Medulla oblongata (tissue), 1 donor: ENCODE measurements at regions not wholly inside any gene's neighbourhood (a gene's known extent, or its start where the extent isn't known, plus 50 kb on each side); places are given as distances from the start of the nearest gene placed in this dataset.
"Not testable (repeated sequence)": the region's sequence is repeated elsewhere in the genome, so short reads cannot be mapped to it uniquely, and the experiment has no call there.

Experiments used
- DNase-seq: peaks from one replicate; pipeline ENCODE4 v3.0.0-alpha.2; 2015; ENCODE audit errors: extremely low spot score

DNA sequence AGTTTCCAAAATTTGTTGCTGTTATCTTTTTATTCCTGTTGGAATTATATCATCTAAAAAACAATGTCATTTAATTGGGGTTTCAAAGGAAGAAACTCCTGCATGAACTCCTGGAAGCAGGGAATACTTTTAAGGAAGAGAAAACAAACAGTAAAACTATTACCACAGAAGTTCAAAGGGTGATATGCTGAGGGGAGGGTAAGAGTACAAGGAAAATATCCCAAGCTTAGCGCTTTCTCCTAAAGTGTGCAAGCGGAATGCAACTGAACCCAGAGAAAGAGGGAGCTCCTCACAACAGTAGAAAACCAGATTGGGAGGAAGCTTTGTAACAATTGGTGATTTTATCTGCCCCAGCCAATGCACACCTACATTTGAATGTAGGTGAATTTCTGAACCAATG, 175.1 kb downstream of the NUFIP1 start:
- no peak for DNase-seq

- DNase-seq, result no peak
Observed at GRCh38 chr13:44812818-44813217, 176.5 kb downstream of the NUFIP1 start.

DNA sequence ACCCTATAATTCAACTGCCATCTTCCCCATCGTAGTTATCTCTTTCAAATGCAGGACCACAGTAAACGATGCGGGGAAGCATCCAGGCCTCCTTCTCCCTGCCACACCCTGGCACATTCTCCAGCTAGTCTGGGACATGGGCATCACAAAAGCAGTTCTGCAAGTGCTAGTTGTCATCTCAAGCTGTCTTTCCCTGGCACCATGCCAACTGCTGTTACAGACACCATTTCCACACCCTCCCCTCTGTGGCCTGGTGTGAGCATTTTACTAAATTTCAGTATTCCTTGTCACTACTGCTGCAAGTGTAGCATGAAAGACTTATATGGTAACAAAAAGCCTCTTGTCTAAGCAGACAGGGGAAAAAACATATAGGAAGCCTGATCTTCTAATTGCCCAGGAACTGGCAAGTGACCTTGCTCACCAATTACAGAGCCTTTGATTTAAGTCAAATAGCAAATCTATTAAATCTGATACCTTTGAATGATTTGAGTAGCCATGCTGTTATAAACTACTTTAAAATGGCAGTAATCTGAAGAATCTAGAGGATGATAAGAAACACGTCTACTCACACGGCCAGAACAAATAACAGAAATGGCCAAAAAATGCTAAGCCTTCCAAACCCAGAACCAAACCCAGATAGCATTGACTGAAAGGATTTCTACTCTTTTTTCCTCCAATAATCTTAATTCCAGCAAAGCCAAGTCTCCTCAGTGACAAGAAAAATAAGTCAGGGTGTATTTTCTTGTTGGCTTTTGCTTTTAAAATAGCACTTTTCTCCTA, 179.0 kb downstream of the NUFIP1 start:
- DNase-seq, result peak; percentile 5

GRCh38 chr13:44809190-44809589, 180.1 kb downstream of the NUFIP1 start:
- no peak for DNase-seq

GRCh38 chr13:44808185-44808584, 181.1 kb downstream of the NUFIP1 start:
- DNase-seq, result no peak

DNA sequence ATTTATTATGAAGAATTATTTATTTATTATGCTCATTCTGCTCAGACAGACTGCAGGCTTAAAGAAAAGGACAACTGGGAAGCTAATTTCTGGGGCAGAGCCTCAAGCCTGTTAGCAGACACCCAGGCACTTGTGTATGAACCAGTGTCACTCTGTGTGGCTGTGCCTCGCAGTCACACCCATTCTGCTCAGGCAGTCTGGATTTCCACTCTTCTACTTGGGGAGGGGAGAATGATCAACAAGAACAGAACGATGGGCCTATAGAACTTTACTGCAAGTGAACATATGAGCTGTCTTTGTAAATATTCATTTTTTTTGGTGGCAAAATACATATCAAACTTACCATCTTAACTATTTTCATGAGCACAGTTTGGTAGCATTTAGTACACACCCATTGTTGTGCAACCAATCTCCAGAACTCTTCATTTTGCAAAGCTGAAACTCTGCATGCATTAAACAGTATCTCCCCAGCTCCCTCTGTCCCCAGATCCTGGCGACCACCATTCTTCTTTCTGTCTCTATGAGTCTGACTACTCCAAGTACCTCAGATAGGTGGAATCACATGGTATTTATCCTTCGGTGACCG, 181.7 kb downstream of the NUFIP1 start:
- DNase-seq, result no peak

DNA sequence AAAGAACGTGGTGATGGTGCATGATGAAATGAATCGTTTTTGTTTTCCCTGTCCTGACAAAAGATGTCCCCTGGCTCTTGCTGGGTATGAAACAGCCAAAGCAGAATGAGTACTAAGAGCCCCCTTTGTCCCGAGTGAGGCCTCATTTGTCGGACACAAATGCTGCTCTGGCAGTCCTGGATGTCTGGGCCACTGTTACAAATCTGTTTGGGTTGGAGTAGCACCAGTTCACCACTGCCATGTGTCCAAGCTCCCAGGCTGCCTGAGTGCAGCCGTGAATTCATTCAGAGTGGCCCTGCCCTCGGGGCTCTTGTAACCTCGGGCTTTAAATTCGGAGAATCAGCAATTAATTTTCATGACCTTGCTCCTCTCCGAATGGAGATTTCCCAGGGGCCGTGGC, 182.4 kb downstream of the NUFIP1 start:
- DNase-seq, result peak; percentile 49

DNA sequence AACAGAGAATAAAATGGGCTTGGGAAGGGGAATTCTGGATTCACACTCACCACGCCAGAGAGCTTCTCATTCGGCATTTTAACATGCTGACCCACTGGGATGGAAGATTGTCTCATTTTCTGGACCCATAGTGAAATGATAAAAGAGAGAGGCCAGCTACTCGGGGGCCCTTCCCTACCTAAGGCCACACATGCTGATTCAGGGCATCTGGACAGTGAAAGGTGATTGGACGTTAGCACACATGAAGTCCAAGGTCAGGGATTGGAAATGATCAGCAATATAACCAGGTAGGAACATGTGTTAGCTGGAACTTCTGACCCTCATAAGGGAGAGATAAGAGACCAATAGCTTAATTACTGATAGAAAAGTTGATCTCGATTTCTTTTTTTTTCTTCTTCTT, 183.7 kb downstream of the NUFIP1 start:
- DNase-seq, result no peak

DNA sequence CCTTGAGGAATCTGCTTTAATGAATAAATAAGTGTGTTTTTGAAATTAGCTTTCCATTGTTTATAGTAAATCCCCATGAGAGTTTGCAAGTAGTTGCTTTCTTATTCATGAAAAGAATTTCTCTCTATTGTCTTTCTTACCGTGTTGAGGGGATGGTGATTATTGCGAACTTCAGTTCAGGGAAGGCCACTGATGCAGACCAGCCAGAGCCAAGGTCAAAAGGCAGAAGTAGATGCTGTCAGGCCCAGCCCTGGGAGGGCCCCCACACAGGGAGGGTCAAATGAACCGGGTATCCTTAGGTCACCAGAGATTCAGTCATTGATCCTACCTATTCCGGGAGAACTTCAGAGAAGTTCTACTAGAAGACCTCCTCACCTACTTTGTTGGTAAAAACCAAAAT, 185.9 kb downstream of the NUFIP1 start:
- DNase-seq, result no peak

DNA sequence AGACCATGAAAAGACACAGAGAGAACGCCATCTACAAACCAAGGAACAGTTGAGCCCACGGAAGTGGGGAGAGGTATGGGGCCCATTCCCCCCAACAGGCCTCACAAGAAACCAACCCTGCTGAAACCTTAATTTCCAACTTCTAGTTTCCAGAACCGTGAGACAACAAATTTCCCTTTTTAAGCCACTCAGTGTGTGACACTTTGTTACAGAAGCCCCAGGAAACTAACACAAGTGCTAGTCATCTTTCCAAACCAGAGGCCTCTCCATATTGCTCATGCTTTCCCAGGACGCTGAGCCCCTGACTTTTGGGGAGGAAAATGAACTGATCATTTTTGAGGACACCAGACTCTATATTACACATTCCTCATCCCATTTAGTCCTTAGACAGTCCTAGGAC, 186.8 kb downstream of the NUFIP1 start:
- no peak for DNase-seq

GRCh38 chr13:44801990-44802389, 187.3 kb downstream of the NUFIP1 start:
- DNase-seq, result no peak

- DNase-seq, result no peak
Observed at GRCh38 chr13:44800626-44801025, 188.6 kb downstream of the NUFIP1 start.

DNA sequence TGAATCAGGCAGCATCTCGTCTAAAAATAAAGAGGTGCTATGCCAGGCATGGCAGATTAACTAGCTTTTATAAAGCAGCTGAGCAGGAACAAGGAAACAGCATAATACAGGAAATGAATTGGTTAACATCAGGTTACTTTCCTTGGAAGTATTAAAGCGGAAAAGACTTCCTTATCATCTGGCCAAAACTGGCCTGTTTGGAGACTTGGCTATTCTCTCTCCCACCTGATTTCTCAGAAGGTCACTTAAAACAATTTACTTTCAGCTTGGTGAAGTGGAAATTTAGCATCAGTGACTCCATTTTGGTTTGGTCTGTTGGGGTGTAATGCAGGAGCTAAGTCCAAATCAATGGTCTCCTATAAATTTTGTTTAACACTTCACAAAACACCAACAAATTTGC, 191.6 kb downstream of the NUFIP1 start:
- DNase-seq, result no peak

DNA sequence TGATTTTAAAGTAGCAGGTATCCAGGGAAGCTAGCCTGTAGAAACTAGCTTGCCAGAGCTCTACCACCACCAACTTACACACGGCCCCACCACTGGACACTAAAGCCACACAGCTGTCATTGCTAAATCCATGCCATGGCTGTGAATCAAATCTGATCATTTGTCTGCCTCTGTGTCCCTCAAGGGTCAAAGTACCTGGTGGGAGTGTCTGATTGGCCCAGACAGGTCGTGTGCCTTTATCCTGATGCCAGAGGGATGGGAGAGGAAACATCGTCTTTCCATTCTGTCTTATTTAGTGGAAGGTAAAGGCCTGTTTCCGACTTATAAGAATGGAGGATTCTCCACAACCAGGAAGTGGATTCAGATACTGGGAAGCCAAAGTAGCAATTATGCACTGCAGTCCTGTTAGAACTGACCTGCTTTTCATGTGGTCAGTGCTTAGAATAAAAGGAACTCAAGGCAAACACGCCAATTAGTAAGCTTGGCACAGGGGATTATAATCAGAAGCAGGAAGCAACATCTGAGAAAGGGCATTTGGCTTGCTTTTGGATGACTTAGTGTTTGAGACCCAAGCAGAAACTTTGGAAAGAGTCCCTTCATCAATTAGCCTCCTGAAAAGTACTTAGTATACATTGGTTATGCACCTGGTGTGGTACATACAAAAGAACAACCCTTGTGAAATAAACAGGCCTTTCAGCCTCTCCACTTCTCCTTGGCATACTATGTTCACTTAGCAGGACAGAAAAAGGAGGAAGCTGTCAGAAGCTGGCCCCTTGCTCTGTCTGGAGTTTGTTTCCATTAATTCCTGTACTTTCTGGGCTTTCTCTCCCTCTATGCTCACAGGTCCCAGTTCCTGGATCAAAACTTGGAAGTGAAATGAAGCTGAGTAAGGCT, 192.4 kb downstream of the NUFIP1 start:
- DNase-seq, result peak; percentile 7

DNA sequence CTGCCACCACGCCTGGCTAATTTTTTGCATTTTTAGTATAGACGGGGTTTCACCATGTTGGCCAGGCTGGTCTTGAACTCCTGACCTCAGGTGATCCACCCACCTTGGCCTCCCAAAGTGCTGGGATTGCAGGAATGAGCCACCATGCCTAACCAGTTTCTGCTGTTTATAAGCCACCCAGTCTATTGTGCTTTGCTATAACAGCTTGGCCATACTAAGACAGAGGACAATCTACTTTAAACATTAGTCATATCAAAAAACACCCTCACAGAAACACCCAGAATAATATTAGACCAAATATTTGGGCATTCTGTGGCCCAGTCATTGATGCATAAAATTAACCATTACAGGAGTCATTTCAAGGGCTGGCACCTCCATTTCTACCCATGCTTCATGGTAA, 193.2 kb downstream of the NUFIP1 start:
- DNase-seq, result not testable (repeated sequence)

GRCh38 chr13:44795176-44795575, 194.1 kb downstream of the NUFIP1 start:
- no peak for DNase-seq

GRCh38 chr13:44792096-44792495, 197.2 kb downstream of the NUFIP1 start:
- DNase-seq, result no peak

GRCh38 chr13:44790289-44790688, 199.0 kb downstream of the NUFIP1 start:
- DNase-seq, result no peak

- no peak for DNase-seq
Observed at GRCh38 chr13:44787617-44788016, 201.7 kb downstream of the NUFIP1 start.

GRCh38 chr13:44786756-44787155, 202.5 kb downstream of the NUFIP1 start:
- no peak for DNase-seq

- DNase-seq, result peak; percentile 34
Observed at GRCh38 chr13:44785401-44785800, 203.9 kb downstream of the NUFIP1 start.

- no peak for DNase-seq
Observed at GRCh38 chr13:44784708-44785080, 204.6 kb downstream of the NUFIP1 start.
